ENCODE measurements at regions not wholly inside any gene's neighbourhood (a gene's known extent, or its start where the extent isn't known, plus 50 kb on each side); places are given as distances from the start of the nearest gene placed in this dataset.
"Not testable (repeated sequence)": the region's sequence is repeated elsewhere in the genome, so short reads cannot be mapped to it uniquely, and the experiment has no call there.

DNA sequence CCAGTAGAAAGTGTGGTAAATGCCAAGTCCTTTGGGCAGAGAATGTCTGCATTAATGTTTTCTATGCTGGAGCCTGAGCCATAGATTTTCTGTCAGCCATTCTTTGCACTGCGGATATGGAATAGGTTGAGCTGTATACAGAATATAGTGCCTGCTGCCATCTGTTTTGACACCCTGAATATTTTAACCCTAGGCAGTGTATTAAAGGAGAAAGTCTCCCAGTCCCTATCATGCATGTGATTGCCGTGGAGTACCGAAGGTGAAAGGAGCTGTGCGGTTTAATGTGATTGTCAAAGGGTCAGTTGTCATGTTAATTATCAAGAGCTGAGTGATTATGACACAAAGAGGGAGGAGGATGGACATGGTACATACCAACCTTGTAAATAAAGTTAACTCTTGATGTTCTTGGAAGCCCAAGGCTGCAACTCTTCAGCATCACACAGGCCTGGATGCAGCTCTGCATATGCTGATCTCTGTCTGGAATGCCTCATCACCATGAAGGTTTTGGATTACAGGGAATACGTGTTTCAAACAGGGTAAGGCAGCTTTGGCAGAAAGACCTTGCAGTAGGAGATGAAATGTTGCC is 247.1 kb upstream of the ELAVL2 start:
- no peak for DNase-seq (ENCODE audit: low read depth in 2 of 2)

DNA sequence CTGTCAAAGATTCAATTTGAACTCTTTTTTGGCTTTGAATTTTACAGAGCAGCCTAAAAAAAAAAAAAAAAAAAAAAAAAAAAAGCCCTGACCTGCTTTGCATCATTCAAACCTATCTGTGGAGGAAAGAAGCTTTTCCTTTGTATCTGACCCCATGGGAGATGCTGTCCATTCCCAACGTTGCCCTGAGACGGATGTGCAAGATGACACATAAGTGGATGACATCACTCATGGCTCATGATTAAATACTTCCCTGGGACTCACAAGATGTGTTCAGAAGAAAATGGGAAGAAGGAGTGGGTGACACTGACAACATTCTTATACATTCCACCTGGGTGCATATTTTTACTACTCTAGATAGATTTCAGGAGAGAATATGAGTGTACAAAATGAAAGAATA is 245.7 kb upstream of the ELAVL2 start:
- no peak for DNase-seq (ENCODE audit: low read depth in 2 of 2)

DNA sequence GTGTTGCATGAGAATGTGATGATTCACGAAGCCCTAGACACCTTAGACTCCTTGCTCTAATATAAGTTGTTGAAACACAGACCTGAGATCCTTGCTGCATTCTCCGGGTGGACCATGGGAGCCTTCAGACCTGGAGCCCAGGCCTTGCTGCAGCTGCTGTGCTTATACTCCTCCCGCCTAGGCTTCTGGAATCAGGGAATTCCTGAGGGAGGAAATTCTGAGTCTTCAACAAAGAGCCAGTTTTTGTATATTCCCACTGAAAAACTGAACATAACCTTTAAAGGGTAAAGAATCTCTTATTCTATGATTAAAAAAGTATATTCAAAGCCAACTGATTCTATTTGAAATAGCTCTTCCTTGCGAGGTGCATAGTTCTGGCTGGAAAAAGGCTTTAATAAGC is 245.1 kb upstream of the ELAVL2 start:
- DNase-seq (ENCODE audit: low read depth in 2 of 2): no peak

DNA sequence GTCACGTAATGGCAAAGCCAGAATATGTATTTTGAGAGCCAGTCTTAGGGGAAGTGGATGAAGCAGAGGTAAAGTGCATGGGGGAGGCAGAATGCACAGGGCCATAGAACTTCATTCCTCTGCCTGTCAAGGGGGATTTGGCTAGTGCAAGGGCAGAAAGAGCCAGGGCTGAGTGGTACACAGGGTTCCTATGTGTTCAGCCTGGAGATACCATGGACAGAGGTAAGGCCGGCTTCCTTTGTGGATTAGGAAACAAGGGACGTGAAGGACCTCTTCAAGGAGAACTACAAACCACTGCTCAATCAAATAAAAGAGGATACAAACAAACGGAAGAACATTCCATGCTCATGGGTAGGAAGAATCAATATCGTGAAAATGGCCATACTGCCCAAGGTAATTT is 241.1 kb upstream of the ELAVL2 start:
- DNase-seq (ENCODE audit: low read depth in 2 of 2): not testable (repeated sequence)

DNA sequence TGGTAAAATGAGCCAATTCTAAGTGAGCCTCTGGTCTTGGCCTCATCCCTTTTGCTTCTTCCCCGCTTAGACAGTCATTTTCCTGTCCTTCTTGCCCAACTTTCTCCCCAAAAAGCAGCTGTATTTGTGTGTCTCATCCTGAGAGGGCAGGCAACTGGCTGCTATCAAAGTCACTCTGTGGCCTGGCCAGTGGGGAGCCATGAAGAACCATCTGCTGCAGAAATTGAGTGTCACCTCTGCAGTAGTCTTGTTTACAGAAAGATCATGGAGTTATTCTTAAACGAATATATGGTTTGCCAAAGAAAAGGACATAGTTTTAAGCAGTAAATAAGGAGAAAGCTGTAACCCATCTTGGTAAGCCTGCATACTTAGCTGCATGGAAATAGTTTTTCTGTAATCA is 233.6 kb upstream of the ELAVL2 start:
- DNase-seq (ENCODE audit: low read depth in 2 of 2): no peak

DNA sequence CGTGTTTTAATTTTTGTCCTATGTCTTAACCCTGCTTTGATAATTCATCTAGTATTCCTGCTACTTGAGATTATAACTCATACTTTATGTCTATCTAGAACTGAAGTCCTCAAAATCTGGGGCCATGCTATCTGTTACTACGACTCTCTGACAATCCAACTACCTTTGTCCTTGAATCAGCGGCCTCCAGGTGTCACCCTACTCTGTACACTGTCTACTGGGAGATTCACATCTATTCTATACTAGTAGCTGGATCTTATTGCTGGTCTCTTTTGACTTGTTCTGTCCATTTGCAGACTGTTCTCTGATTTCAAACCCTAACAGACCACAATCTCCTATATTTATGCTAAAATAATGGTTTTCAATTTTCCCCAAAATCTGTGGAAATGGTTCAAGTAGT is 225.5 kb upstream of the ELAVL2 start:
- DNase-seq (ENCODE audit: low read depth in 2 of 2): no peak

DNA sequence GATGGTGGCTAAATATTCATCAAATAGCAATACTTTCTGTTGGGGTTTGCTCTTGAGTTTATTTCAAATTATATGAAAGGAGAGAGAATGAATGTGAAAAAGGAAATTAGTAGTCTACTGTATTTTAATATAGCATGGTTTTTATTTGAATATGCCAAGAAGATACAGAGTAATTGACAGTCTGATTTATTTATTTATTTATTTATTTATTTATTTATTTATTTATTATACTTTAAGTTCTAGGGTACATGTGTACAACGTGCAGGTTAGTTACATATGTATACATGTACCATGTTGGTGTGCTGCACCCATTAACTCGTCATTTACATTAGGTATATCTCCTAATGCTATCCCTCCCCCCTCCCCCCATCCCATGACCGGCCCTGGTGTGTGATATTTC is 224.2 kb upstream of the ELAVL2 start:
- DNase-seq (ENCODE audit: low read depth in 2 of 2): not testable (repeated sequence)

DNA sequence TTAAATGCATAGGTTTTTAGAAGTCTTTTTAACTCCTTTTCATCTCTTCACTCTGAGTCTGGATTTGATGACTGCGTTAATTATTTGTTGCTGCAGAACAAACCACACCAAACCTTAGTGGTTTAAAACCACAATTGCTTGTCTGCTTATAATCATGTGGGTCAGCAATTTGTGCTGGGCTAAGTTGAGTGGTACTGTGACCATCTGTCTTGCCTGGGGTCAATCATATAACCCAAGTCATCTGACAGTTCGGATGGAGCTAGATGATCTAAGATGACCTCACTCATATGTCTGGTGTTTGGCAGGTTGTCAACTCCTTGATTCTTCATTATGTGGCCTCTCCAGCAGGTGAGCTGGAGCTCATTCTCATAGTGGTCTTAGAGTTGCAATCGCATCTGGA is 219.1 kb upstream of the ELAVL2 start:
- DNase-seq (ENCODE audit: low read depth in 2 of 2): no peak

DNA sequence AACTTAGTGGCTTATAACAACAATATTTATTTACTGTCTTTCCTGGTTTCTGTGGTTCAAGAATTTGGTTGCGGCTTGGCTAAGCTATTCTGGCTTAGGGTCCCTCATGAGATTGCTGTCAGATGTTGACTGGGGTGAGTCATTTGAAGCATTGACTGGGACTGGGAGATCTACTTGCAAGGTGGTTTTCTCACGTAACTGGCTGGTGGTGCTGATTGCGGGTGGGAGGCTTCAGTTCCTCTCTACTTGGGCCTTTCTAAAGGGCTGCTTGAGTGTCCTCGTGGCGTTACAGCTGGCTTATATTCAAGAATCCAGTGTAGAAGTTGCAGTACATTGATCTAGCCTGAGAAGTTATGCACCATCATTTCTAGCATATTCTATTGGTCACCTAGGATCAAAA is 218.5 kb upstream of the ELAVL2 start:
- no peak for DNase-seq (ENCODE audit: low read depth in 2 of 2)

DNA sequence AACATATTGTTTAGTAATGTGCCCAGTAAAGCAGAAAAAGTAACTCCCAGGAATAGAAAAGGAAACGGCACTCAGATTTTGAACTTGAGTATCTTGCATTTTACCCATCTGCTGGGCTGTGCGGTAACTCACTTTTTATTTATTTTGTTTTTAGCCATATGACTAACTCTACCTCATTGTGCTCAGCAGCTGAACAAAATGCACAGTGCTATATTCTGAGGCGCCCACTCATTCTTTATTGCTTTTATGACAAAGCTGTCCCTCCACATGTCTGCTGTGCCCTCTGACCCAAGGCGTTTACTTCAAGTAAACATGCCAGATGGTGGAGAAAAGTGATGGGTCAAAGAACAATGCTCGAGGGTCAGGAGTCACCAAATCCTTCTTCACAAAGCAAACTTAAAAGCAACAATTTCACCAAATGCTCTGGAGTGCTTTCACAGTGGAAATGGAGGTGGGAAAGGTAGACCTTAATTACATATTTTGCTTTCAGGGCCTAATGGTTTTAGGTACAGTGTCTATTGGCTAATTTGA is 215.2 kb upstream of the ELAVL2 start:
- no peak for DNase-seq (ENCODE audit: low read depth in 2 of 2)

DNA sequence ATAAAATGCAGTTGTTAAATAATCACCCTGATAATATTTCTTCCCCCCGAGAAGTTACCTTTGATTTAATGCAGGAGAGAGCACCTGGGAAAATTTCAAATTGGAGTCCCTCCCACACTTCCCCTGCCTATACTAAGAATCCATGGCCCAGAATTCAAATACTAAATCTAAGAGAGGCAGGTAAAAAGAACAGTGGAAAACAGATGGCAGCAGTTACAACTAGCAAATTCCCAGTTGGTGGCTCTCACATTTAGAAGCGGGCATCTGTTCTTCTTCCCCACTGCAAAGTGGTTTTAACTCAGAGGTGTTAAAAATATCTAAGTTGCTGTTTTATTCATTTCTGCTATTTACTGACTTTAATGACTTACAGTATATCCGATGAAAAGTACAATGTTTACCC is 210.4 kb upstream of the ELAVL2 start:
- DNase-seq (ENCODE audit: low read depth in 2 of 2): no peak

DNA sequence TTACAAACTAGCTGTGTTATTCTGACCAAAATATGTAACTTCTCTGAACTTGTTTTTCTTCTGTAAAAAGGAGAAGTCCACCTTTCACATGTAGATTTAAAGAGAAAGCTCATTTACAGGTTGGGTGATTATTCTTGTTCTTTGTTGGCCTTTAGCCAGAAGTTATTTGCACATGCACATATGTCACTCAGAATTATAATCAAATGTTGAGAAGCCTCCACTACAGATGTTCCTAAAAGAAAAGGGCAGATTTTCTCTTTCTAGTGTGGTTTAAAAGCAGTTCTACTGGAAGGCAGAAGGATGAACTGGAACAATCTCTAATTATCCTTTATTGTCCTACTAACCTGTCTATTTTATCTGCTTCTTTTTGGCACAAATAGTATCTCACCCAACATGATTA is 209.8 kb upstream of the ELAVL2 start:
- no peak for DNase-seq (ENCODE audit: low read depth in 2 of 2)

DNA sequence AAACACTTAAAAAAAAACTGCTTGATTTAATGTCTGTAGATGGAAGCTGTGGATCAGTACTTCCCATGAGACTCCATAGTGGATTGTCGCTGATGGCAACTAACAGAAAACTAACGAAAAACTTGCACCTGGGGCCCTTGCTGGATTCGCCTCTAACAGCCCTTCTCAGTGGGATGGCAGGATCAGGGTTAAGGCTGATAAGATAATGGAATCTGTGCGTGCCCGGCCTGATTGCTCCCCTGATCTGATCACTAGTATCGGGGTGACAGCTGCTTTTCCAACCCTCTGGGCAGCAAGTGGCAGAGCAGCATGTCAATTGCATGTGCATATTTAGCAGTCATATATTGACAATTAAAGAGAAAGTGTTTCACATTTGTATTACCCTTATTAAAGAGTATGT is 185.8 kb upstream of the ELAVL2 start:
- no peak for DNase-seq (ENCODE audit: low read depth in 2 of 2)

DNA sequence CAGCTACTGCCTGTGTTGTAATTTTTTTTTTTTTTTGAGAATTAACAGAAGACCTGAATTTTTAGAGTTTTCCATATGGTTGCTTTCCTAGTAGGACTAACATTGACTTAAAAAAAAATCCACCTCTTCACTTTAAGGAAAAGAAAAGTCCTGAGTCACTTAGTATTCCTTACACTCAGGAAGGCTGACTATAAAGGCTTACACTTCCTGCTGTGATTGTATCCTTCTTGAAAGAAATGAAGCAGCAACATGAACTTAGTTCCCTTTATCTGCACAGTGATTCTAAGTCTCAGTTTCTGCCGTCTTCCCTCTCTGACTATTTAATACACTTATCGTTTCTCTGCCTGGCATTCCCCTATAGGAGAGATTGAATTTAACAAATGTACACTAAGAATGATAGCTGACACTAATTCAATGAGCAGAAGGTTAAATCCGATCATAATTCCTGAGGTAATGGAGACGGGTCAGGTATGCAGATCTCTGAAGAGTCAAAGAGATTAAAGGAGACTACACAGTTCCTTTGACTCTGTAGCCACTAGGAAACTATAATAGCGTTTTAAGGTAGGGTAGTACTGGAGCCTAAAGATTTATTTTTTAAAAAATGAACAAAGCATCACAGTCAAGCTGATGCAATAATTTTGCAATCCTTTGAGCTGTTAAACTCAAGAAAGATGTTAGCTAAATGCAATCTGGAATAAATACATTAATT is 185.1 kb upstream of the ELAVL2 start:
- no peak for DNase-seq (ENCODE audit: low read depth in 2 of 2)

DNA sequence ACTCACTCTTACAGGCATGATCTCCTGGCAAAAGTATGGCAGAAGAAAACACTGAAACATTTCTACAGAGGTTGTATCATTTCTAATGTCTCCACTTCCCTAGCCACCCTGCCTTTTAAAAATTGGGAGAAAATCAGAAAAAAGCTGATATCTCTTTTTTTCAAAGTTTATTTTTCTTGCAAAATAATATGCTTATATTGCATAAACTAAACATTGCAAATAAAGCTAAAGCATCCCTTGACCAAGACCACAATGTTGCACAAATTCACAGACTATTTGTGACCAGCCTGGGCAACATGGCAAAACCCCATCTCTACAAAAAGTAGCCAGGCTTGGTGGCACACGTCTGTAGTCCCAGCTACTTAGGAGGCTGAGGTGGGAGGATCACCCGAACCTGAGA is 183.3 kb upstream of the ELAVL2 start:
- no peak for DNase-seq (ENCODE audit: low read depth in 2 of 2)

DNA sequence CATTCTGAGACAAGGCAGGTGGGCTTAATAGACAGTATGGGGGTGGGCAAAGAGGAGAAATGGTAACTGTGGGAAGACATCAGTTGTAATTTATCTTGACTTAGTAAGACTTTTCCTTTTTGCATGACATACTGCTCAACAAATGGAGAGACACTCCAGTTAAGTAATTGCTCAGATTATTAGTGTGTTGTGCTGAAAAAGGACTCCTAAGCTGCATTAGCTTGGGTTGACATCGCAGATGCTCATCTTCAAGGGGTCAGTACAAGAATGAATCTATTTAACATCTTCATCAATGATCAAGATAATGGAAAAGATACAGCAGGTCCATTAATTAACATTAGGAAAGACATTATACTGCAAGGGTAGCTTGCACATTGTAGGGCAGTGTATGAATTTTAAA is 181.1 kb upstream of the ELAVL2 start:
- no peak for DNase-seq (ENCODE audit: low read depth in 2 of 2)

DNA sequence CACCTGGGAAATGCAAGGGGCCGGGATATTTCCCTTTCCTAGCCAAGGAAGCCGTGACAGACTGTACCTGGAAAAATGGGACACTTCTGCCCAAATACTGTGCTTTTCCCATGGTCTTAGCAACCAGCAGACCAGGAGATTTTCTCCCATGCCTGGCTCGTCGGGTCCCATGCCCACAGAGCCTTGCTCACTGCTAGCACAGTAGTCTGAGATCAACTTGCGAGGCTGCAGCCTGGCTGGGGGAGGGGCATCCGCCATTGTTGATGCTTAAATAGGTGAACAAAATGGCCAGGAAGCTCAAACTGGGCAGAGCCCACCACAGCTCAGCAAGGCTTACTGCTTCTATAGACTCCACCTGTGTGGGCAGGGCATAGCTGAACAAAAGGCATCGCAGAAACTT is 165.8 kb upstream of the ELAVL2 start:
- DNase-seq (ENCODE audit: low read depth in 2 of 2): not testable (repeated sequence)

DNA sequence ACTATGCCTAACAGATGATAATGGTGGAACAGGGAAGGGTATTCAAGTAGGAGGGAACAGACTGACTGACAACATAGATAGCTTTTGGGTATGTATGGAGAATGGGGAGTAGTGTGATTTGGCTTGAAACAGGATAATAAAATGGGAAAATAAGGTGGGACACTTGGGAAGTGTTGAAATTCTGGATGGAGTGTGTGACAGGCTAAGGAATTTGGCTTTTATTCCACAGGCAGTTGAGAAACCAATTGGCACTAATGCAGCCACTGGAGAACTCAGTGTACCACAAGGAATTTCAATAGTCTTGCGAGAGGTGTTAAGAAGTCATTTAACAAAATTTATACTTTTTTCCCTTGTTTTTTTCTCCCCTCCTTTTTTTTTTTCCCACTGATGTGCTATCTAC is 153.5 kb upstream of the ELAVL2 start:
- no peak for DNase-seq (ENCODE audit: low read depth in 2 of 2)

DNA sequence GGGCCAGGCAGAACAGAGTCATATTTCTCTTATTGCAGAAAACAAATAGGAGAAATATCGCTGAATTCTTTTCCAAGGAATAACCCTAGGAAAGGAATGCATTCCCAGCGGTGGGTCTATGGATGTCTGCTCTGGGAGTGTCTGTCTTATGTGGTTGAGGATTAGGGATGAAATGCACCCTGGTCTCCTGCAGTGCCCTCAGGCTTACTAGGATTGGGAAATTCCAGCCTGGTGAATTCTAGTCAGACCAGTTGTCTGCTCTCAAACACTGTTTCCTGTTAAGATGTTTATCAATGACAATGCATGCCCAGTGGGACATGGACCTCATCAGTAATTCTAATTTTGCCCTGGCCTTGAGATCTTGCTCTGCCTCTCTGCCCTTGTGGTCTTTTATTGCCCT is 136.1 kb upstream of the ELAVL2 start:
- DNase-seq (ENCODE audit: low read depth in 2 of 2): no peak

DNA sequence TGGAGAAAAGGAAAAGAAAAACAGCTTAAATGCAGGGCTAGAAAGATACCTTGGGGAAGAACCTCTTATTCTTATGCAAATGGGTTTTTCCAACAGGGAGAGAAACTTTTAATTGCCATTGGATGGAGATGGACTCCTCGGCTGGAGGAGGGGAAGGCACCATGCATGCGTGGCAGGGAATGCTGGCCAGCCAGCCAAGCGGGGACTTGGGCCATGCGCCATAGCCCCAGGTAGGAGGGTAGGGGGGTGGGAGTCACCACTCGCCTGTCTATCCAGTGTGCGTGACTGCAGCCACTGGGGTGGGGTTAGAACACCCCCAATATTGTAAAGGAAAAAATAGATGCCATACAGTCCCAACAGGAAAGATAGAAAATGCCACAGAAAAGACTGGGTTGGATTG is 119.9 kb upstream of the ELAVL2 start:
- DNase-seq (ENCODE audit: low read depth in 2 of 2): no peak

DNA sequence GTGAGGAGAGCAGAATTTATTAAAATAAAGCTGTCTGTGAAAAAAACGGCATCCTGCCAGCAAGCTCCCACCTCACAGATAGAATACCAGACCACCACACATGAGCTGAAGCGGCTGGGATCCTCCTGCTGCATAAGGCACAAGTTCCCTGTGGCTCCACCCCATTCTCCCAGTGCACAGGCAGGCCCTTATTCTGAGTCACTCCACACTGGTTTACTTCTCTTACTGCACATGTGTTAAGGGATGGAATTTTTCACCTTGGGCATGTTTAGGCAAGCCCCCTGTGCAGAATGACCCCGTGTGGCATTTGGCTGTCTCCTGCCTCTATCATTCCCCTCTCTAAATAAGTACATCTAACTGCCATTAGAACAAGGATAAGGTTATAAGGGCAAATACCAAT is 115.0 kb upstream of the ELAVL2 start:
- no peak for DNase-seq (ENCODE audit: low read depth in 2 of 2)

DNA sequence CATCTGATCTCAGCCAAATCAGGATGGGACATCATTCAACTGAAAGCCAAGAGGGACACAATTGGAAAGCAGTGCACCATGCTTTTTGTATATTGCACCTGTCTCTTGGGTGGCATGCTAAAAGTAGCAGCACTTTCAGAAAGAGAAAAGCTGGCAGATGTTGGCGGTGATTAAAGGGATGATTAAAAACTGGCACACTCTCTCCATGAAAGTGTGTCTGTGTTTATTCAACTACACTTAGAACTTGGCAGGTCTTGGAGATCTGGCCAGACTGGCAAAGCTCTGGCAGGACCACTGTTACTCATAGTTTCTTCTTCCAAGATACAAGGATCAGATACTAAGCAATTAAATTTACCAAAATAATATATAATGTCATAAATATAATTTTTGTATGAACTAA is 112.9 kb upstream of the ELAVL2 start:
- no peak for DNase-seq (ENCODE audit: low read depth in 2 of 2)

DNA sequence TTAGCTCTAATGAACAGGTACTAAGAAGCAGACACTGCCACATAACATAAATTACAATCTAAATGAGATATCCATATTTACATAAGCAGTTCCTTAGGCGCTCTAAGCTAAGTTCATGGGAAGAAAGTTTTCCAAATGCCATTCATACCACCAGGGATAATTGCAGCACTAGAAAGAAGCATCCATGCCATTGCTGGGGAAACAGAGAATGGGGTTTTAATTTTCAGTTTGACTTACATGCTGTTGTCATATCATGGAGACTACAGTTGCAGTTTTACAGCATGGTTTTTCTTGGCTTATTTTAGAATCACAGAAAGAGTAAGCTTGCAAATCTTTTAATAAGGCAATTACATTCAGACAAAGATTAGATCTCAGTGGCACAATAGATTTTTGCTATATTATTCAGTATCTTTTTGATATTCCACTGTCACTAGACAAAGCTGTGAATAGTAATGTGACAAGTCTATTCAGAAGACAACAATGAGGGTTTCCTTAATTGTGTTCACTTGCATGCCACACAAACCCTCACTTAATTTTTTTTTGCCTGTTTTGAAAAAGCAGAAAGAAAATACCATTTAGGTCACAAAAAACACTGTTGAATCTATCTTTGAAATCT is 108.4 kb upstream of the ELAVL2 start:
- no peak for DNase-seq (ENCODE audit: low read depth in 2 of 2)

All from fibroblast of skin of left quadriceps (primary cell).